ENCODE measurements at regions not wholly inside any gene's neighbourhood (a gene's known extent, or its start where the extent isn't known, plus 50 kb on each side); places are given as distances from the start of the nearest gene placed in this dataset.
A peak's percentile ranks its signal among the peaks of the same experiment; 100 is the strongest.

- H3K4me1 ChIP-seq (ENCODE audit: insufficient read depth), result no peaks in the 10 kb centered on the region
- no peak for DNase-seq (ENCODE audit: extremely low spot score)
- no peak overlapping the region for H3K4me3 ChIP-seq (ENCODE audit: low read depth, low read length)
- H3K36me3 ChIP-seq (ENCODE audit: insufficient read depth), result peaks cover 3% of the 10 kb centered on the region
- H3K27ac ChIP-seq (ENCODE audit: low read depth), result no peak overlapping the region
- WGBS, result 92% methylated on average over 34 of the region's 34 CpGs
Observed at GRCh38 chr17:77402159-77402731, 261.5 kb downstream of the SEC14L1 start.

DNA sequence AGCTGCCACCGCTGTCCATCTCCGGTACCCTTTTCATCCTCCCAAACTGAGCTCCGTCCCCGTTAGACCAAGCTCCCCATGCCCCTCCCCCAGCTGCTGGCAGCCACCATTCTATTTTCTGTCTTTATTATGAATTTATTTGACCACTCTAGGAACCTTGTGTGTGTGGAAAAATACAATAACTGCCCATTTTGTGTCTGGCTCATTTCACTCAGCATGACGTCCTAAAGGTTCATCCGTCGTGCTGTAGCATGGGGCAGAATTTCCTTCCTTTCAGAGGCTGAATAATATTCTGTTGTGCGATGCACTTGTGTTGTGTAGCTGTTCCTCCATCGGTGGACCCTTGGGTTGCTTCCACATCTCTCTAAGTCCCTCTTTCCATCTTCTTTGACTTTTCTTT, 263.1 kb downstream of the SEC14L1 start:
- peaks cover 3% of the 10 kb centered on the region for H3K36me3 ChIP-seq (ENCODE audit: insufficient read depth)
- H3K4me1 ChIP-seq (ENCODE audit: insufficient read depth), result peaks cover 3% of the 10 kb centered on the region
- 63% methylated on average over 9 of the region's 9 CpGs for WGBS
- DNase-seq (ENCODE audit: extremely low spot score), result no peak
- H3K27ac ChIP-seq (ENCODE audit: low read depth), result no peak overlapping the region
- no peak overlapping the region for H3K4me3 ChIP-seq (ENCODE audit: low read depth, low read length)

GRCh38 chr17:77404812-77405581, 264.2 kb downstream of the SEC14L1 start:
- H3K4me3 ChIP-seq (ENCODE audit: low read depth, low read length), result no peak overlapping the region
- H3K27ac ChIP-seq (ENCODE audit: low read depth), result peak overlapping the region; percentile 71

DNA sequence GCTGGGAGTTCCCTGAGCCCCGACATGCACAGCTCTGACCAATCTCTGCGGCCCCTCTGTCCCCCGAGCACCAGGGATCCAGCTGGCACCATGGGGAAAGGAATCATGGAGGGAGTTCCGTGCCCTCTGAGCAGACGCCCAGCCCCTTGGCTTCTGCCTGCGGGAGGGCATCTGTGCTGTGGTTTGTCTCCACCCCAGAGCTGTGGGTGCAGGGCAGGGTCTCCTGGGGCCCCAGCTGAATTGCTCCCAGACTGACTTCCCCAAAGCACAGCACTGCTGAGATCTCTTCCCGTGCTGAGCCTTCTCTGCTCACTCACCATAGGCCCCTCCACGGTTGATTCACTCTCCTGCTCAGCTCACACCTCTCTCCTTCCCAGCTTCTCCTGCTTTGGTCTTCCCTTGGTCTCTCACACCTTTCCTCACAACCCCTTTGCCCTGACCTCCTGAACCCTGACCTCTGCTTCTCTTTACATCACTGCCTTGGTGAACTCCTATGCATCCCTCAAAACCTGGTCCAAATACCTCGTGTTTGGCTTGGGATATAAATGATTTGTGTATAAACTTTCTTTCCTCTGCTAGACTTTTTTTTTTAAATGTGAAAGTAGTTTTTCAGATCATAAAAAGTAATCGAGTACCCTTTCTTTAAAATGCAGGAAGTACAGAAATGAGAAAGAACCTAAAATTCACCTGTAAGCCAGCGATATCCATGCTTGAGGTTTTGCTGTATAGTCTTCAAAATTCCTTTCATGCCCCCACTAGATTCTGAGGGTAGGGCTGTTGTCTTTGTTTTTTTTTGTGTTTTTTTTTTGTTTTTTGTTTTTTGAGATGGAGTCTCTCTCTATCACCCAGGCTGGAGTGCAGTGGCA, 265.3 kb downstream of the SEC14L1 start:
- Histone ChIP-seq H3K36me3 (ENCODE audit: insufficient read depth) (peaks cover 3% of the 10 kb centered on the region), H3K4me3 (ENCODE audit: low read depth, low read length) (no peak overlapping the region), H3K4me1 (ENCODE audit: insufficient read depth) (peaks cover 4% of the 10 kb centered on the region), H3K27ac (ENCODE audit: low read depth) (peak overlapping the region; percentile 11)
- WGBS, result 66% methylated on average over 11 of the region's 11 CpGs
- DNase-seq (ENCODE audit: extremely low spot score), result no peak

More at GRCh38 chr17:77404812-77405581, 264.2 kb downstream of the SEC14L1 start:
- WGBS, result 49% methylated on average over 20 of the region's 20 CpGs
- no peak for DNase-seq (ENCODE audit: extremely low spot score)
- Histone ChIP-seq H3K36me3 (ENCODE audit: insufficient read depth) (peaks cover 3% of the 10 kb centered on the region), H3K4me1 (ENCODE audit: insufficient read depth) (peaks cover 4% of the 10 kb centered on the region)

DNA sequence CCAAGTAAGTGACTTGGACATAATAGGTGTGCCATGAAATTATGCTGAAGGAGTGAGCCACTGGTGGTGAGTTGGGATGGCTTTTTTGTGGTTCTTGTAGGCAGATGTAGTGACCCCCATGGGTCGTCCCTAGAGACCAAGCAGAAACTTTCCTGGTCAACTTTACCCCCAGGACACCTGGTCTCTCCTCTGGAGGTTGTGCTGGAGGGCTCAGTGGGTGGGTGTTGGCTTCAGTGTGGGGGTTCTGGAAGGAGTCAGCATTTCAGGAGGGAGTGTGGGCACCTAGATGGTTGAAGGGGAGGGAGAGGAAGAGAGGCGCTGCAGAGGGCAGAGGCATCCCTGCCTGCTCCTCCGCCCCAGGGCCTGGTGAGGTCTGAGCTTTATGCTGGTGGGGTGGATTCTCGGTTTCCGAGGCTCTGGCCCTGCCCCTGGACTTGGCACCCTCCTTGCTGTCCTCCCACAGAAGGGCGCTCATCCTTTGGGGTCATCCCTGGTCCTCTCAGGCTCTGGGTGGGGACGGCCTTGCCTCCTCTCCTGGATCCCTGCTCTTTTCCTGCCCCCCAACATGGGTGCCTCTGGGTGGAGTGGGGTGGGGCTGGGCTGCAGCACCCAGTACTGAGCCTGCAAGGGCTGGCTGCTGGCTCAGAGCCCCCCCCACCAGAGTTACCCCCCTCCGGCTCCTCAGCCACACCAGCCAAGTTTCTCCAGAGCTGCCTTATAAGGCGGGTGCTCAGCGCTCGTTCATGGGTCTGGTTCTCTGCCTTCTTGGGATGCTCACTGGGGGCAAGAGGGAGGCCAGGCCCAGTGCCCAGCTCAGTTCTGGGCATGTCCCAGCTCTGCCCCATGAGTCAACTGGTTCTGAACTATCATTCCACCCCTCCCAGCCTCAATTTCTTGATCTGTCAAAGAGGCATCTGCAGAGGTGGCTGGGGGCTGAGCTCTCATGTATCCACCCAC, 266.8 kb downstream of the SEC14L1 start:
- H3K4me3 ChIP-seq (ENCODE audit: low read depth, low read length), result no peak overlapping the region
- no peak for DNase-seq (ENCODE audit: extremely low spot score)
- H3K27ac ChIP-seq (ENCODE audit: low read depth), result peak overlapping the region; percentile 82
- peaks cover 4% of the 10 kb centered on the region for H3K4me1 ChIP-seq (ENCODE audit: insufficient read depth)
- WGBS, result 50% methylated on average over 11 of the region's 11 CpGs
- H3K36me3 ChIP-seq (ENCODE audit: insufficient read depth), result no peaks in the 10 kb centered on the region

DNA sequence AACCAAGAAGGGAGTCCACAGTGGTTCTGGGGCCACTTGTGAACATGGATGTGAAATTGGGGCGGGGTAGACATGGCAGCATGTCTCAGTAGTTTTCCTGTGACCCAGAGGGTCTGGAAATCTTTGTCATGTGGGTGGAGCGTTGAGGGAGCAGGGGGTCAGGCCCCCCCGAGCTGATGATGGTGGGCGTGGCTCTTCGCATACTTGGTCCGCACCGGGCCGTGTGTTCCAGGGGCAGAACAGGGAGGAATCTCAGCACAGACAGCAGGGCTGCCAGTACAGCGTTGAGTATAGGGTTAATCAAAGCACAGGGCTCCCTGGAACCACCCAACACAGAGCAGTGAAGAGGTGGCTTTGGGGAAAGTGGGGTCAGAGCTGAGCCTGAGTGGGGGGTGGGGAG, 267.5 kb downstream of the SEC14L1 start:
- DNase-seq (ENCODE audit: extremely low spot score), result no peak
- WGBS, result 33% methylated on average over 9 of the region's 9 CpGs
- Histone ChIP-seq H3K36me3 (ENCODE audit: insufficient read depth) (no peaks in the 10 kb centered on the region), H3K27ac (ENCODE audit: low read depth) (peak overlapping the region; percentile 82), H3K4me3 (ENCODE audit: low read depth, low read length) (no peak overlapping the region), H3K4me1 (ENCODE audit: insufficient read depth) (peaks cover 4% of the 10 kb centered on the region)

GRCh38 chr17:77409282-77410161, 268.8 kb downstream of the SEC14L1 start:
- WGBS, result 29% methylated on average over 34 of the region's 34 CpGs
- H3K4me1 ChIP-seq (ENCODE audit: insufficient read depth), result peaks cover 4% of the 10 kb centered on the region
- no peak for DNase-seq (ENCODE audit: extremely low spot score)

DNA sequence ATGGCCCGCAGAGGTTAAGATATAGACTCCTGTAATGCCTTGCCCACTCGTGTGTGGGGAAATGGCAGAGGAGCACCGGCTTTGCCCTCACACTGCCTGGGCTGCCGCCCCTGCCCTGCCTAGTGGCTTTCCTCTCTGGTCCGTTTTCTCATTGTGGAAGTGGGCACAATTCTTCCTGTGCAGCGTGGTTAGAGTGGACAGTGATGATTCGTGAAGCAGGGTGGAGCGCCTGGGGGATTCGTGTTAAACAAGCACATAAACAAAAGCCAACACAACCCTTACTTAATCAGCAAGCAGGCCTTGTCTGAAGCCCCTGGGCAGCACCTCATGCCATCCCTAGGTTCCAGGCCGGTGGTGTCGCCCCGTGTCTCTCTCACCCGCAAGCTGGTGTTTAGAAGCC, 269.7 kb downstream of the SEC14L1 start:
- Histone ChIP-seq H3K4me3 (ENCODE audit: low read depth, low read length) (no peak overlapping the region), H3K36me3 (ENCODE audit: insufficient read depth) (no peaks in the 10 kb centered on the region), H3K4me1 (ENCODE audit: insufficient read depth) (peaks cover 4% of the 10 kb centered on the region), H3K27ac (ENCODE audit: low read depth) (peak overlapping the region; percentile 45)
- no peak for DNase-seq (ENCODE audit: extremely low spot score)
- 77% methylated on average over 13 of the region's 13 CpGs for WGBS

More at GRCh38 chr17:77409282-77410161, 268.8 kb downstream of the SEC14L1 start:
- no peak overlapping the region for H3K4me3 ChIP-seq (ENCODE audit: low read depth, low read length)
- H3K36me3 ChIP-seq (ENCODE audit: insufficient read depth), result no peaks in the 10 kb centered on the region
- H3K27ac ChIP-seq (ENCODE audit: low read depth), result peak overlapping the region; percentile 82

DNA sequence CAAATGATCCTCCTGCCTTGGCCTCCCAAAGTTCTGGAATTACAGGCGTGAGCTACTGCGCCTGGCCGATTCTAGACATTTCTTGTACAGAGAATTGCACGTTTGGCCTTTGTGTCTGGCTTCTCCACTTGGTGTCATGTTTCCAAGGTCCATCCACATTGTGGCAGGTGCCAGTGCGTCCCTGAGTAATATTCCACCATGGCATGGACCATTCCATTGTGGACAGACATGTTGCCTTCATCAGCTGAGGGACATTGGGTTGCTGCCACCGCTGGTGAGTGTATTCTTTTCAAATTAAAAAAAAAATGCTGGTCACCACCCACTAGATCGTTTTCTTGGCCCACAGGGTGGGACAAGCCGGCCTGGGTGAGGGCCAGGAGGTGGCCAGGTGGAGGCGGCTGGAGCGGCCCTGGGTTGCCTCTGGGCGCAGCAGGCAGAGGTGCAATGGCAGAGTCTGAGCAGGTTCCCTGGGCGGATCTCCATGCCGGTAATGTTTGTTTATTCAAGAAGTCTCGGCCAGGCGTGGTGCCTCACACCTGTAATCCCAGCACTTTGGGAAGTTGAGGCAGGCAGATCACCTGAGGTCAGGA, 274.1 kb downstream of the SEC14L1 start:
- 85% methylated on average over 15 of the region's 15 CpGs for WGBS
- Histone ChIP-seq H3K36me3 (ENCODE audit: insufficient read depth) (no peaks in the 10 kb centered on the region), H3K4me1 (ENCODE audit: insufficient read depth) (no peaks in the 10 kb centered on the region), H3K27ac (ENCODE audit: low read depth) (no peak overlapping the region), H3K4me3 (ENCODE audit: low read depth, low read length) (no peak overlapping the region)
- DNase-seq (ENCODE audit: extremely low spot score), result no peak

DNA sequence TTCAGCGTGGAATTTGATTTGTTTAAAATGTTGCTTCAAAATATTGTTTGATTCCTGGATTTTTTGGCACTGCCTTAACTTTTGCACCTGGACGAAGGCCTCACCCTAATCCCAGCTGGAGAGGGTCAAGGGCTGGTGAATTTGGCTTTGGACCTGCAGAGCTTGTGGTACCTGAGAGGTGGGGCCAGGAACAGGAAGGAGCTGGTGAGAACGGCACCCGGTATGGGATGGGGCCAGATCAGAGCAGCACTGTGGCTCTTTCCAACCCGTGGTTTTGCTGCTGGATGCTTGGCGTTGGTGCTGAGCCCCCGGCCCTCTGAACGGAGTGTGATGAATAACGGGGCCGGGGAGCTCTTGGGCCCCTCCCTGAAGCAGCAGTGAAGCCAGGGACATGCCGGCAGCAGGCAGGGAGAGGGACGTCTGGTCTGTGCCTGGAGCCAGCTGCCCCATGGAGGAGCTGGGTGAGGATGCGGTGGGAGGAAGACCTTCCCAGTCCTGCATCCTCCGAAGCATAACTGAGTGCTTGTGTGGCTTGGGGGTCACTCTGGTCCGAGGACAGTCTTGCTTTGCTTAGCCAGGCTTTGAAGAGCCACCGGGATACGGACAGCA, 275.4 kb downstream of the SEC14L1 start:
- no peaks in the 10 kb centered on the region for H3K36me3 ChIP-seq (ENCODE audit: insufficient read depth)
- DNase-seq (ENCODE audit: extremely low spot score), result no peak
- no peak overlapping the region for H3K4me3 ChIP-seq (ENCODE audit: low read depth, low read length)
- 51% methylated on average over 17 of the region's 17 CpGs for WGBS
- H3K4me1 ChIP-seq (ENCODE audit: insufficient read depth), result no peaks in the 10 kb centered on the region
- no peak overlapping the region for H3K27ac ChIP-seq (ENCODE audit: low read depth)

- no peak overlapping the region for H3K27ac ChIP-seq (ENCODE audit: low read depth)
- no peak for DNase-seq (ENCODE audit: extremely low spot score)
- no peaks in the 10 kb centered on the region for H3K4me1 ChIP-seq (ENCODE audit: insufficient read depth)
- no peaks in the 10 kb centered on the region for H3K36me3 ChIP-seq (ENCODE audit: insufficient read depth)
- 82% methylated on average over 12 of the region's 12 CpGs for WGBS
- no peak overlapping the region for H3K4me3 ChIP-seq (ENCODE audit: low read depth, low read length)
Observed at GRCh38 chr17:77417575-77417974, 276.8 kb downstream of the SEC14L1 start.
